ENCODE measurements at regions not wholly inside any gene's neighbourhood (a gene's known extent, or its start where the extent isn't known, plus 50 kb on each side); places are given as distances from the start of the nearest gene placed in this dataset.

DNA sequence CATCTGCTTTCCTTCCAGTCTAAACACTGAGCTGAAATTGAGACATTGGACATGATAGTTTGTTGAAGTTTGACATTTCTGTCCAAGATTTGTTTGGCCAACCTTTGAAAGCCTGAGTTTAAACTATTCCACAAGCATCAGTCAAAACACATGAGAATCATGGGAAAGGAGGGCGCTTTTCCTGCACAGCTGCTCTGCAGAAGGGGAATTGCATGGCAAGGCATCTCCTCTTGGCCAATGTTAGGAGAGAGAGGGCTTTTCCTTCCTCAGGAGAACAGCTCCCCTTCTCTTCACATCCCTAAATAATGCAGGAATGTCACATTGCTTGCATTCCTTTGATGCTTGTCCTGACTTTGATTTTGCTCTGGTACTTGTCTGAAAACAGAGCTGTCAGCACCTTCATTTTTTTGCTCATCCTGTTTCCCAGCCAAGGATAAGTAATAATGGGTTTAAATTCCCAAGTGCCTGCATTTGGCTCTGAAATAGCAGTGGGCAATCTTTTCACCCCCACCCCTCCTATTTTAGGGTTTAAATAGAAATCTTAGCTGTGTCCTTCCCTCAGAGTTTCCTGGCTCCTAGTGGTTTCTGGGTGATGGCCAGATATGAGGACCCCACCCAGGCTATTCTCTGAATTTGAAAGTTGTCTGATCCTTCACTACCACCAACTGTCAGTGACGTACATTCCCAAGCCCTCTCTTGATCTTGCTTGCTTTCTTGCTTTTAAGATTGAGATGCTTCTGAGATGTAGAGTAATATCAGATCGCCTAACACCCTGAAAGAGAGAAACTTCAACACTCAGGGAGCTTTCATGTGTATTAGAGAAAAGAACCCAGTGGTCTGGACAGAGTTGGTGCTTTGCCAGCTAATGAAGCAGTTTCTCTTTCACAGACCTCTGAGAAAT, 75.2 kb upstream of the NPVF start:
- TF ChIP-seq, protein P1, sequence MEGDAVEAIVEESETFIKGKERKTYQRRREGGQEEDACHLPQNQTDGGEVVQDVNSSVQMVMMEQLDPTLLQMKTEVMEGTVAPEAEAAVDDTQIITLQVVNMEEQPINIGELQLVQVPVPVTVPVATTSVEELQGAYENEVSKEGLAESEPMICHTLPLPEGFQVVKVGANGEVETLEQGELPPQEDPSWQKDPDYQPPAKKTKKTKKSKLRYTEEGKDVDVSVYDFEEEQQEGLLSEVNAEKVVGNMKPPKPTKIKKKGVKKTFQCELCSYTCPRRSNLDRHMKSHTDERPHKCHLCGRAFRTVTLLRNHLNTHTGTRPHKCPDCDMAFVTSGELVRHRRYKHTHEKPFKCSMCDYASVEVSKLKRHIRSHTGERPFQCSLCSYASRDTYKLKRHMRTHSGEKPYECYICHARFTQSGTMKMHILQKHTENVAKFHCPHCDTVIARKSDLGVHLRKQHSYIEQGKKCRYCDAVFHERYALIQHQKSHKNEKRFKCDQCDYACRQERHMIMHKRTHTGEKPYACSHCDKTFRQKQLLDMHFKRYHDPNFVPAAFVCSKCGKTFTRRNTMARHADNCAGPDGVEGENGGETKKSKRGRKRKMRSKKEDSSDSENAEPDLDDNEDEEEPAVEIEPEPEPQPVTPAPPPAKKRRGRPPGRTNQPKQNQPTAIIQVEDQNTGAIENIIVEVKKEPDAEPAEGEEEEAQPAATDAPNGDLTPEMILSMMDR (conservative IDR thresholded peaks at IDR 0.05 in 1 of 2, IDR thresholded peaks at IDR 0.05 in 1 of 2; ENCODE audit: low read depth in 1 of 2, low read length in 2 of 2), result no peak
- no peak for TF ChIP-seq EZH2 (IDR thresholded peaks at IDR 0.05; ENCODE audit: low read length, missing control alignments)
